GM12878 (cell line): ENCODE measurements at regions not wholly inside any gene's neighbourhood (a gene's known extent, or its start where the extent isn't known, plus 50 kb on each side); places are given as distances from the start of the nearest gene placed in this dataset.

Experiments used
- ATAC-seq: fragments of 200-7000 bp; cut with Tn5 transposase; 3 replicates; pipeline ENCODE4 v1.9.1; 2020; ENCODE audit warnings: mild to moderate bottlenecking, moderate library complexity
- BruUV-seq: library from RNA; stranded (reverse); fragments of 400-500 nt; replicated peaks from 2 replicates; lab custom pipeline; 2021; lab: Mats Ljungman, UMichigan
- CTCF ChIA-PET: fragments of 300-600 bp; sonication (Branson Sonifier 250); formaldehyde crosslinking; extraction: SDS; loops from one replicate; lab custom pipeline; 2021; ENCODE audit warnings: inconsistent platforms; lab: Yijun Ruan, JAX
- POLR2A ChIA-PET: fragments of 350-600 bp; formaldehyde crosslinking; extraction: SDS; loops from one replicate; lab custom pipeline; 2021; ENCODE audit warnings: inconsistent platforms; lab: Charles Lee
- RAD21 ChIA-PET: fragments of 300-600 bp; sonication (Branson Sonifier 250); formaldehyde crosslinking; loops from one replicate; lab custom pipeline; 2023; ENCODE audit warnings: antibody characterized with exemption; ENCODE audit not compliant: unreplicated experiment; lab: Charles Lee
- SMC1A ChIA-PET: fragments of 300-600 bp; sonication (Branson Sonifier 250); formaldehyde crosslinking; loops from one replicate; lab custom pipeline; 2023; ENCODE audit not compliant: unreplicated experiment, uncharacterized antibody; lab: Charles Lee
- DNase-seq: peaks from one replicate; pipeline ENCODE4 v3.0.0-alpha.2; 2011; ENCODE audit warnings: low read depth, low spot score
- FAIRE-seq: peaks from 3 replicates; lab custom pipeline; 2011; peaks lifted over from hg19 to GRCh38; lab: Jason Lieb, UNC
- H2AFZ ChIP-seq: 2 replicates; pipeline ENCODE4 v1.6.0; 2011; ENCODE audit warnings: low read depth, low read length, control low read depth; ENCODE audit not compliant: control insufficient read depth
- H3K27ac ChIP-seq: 2 replicates; pipeline ENCODE4 v1.5.1; 2011; ENCODE audit warnings: control low read depth; ENCODE audit not compliant: control insufficient read depth, insufficient read depth
- H3K27me3 ChIP-seq, 2 experiments: replicated peaks in 1 of 2; 2 replicates each; pipeline versions ENCODE4 v1.6.0 to v1.6.1; 2011; ENCODE audit warnings: low read length in 1 of 2; ENCODE audit not compliant: control insufficient read depth in 2 of 2, insufficient read depth in 2 of 2
- H3K36me3 ChIP-seq, 2 experiments: 2 replicates each; pipeline ENCODE4 v1.5.1; 2011; ENCODE audit warnings: low read length in 1 of 2; ENCODE audit not compliant: control insufficient read depth in 2 of 2, insufficient read depth in 2 of 2
- H3K4me1 ChIP-seq: 2 replicates; pipeline ENCODE4 v1.6.1; 2011; ENCODE audit warnings: mild to moderate bottlenecking, low read length, moderate library complexity, mixed read lengths; ENCODE audit not compliant: control insufficient read depth, insufficient read depth
- H3K4me2 ChIP-seq: 2 replicates; pipeline ENCODE4 v1.6.0; 2011; ENCODE audit warnings: control low read depth; ENCODE audit not compliant: control insufficient read depth, insufficient read depth
- H3K4me3 ChIP-seq: fragments of 200-600 bp; sonication (generic); 2 replicates; pipeline ENCODE4 v1.5.1; 2016
- H3K79me2 ChIP-seq: 2 replicates; pipeline ENCODE4 v1.6.0; 2011; ENCODE audit warnings: low read length; ENCODE audit not compliant: control insufficient read depth, insufficient read depth
- H3K9ac ChIP-seq: 2 replicates; pipeline ENCODE4 v1.8.0; 2011; ENCODE audit warnings: low read length, control low read depth, mixed read lengths; ENCODE audit not compliant: control insufficient read depth, insufficient read depth
- H3K9me3 ChIP-seq: replicated peaks from 3 replicates; pipeline ENCODE4 v1.5.1; 2011; ENCODE audit warnings: mild to moderate bottlenecking, low read length; ENCODE audit not compliant: control insufficient read depth, insufficient read depth
- H4K20me1 ChIP-seq: 2 replicates; pipeline ENCODE4 v1.6.0; 2011; ENCODE audit not compliant: control insufficient read depth, insufficient read depth
- CBX5 ChIP-seq: sonication (generic); IDR thresholded peaks from 2 replicates; pipeline ENCODE4 v1.6.1; 2016; ENCODE audit warnings: low read depth, moderate library complexity, mild to moderate bottlenecking, inconsistent platforms
- CHD1 ChIP-seq: IDR thresholded peaks from 2 replicates; pipeline ENCODE4 v1.6.1; 2012; ENCODE audit warnings: low read depth, low read length, improper control_type of control experiment
- ETV6 ChIP-seq, 2 experiments: fragments of 450-650 bp in 1 of 2; IDR thresholded peaks in 1 of 2; conservative IDR thresholded peaks in 1 of 2; 2 replicates each; pipeline ENCODE4 v1.6.1; 2014; ENCODE audit warnings: antibody characterized with exemption in 1 of 2, borderline replicate concordance in 1 of 2, low read depth in 1 of 2, mild to moderate bottlenecking in 1 of 2, moderate library complexity in 1 of 2
- FOXM1 ChIP-seq: IDR thresholded peaks from 2 replicates; pipeline ENCODE4 v1.6.1; 2012; ENCODE audit warnings: low read depth, mild to moderate bottlenecking, inconsistent platforms, low read length, moderate library complexity
- GABPA ChIP-seq: IDR thresholded peaks from 2 replicates; pipeline ENCODE4 v1.6.1; 2014; ENCODE audit warnings: antibody characterized with exemption, low read depth, mild to moderate bottlenecking, inconsistent platforms
- IRF4 ChIP-seq: IDR thresholded peaks from 2 replicates; pipeline ENCODE4 v1.6.1; 2011; ENCODE audit warnings: low read depth, low read length
- MEF2A ChIP-seq: IDR thresholded peaks from 2 replicates; pipeline ENCODE4 v1.6.1; 2011; ENCODE audit warnings: low read depth, mild to moderate bottlenecking, low read length, moderate library complexity; ENCODE audit not compliant: insufficient read depth
- NFIC ChIP-seq: IDR thresholded peaks from 2 replicates; pipeline ENCODE4 v1.6.1; 2012; ENCODE audit warnings: low read depth, mild to moderate bottlenecking, inconsistent platforms, low read length, moderate library complexity
- PML ChIP-seq: IDR thresholded peaks from 2 replicates; pipeline ENCODE4 v1.6.1; 2012; ENCODE audit warnings: low read length, inconsistent platforms
- RUNX3 ChIP-seq: IDR thresholded peaks from 2 replicates; pipeline ENCODE4 v1.6.1; 2012; ENCODE audit warnings: low read length, inconsistent platforms
- TCF12 ChIP-seq: IDR thresholded peaks from 2 replicates; pipeline ENCODE4 v1.6.1; 2011; ENCODE audit warnings: low read depth, mild to moderate bottlenecking, low read length
- YY1 ChIP-seq: IDR thresholded peaks from 2 replicates; pipeline ENCODE4 v1.6.1; 2011; ENCODE audit warnings: low read depth, mild to moderate bottlenecking, low read length
- ZNF687 ChIP-seq: fragments of 450-650 bp; IDR thresholded peaks from 2 replicates; pipeline ENCODE4 v1.6.1; 2017; ENCODE audit warnings: mild to moderate bottlenecking, moderate library complexity
- ZZZ3 ChIP-seq: IDR thresholded peaks from 2 replicates; pipeline ENCODE4 v1.6.1; 2011; ENCODE audit warnings: low read depth; ENCODE audit not compliant: control insufficient read depth, insufficient read length
- WGBS: methylation state at CpG from one replicate; pipeline ENCODE4 v1.1.6; 2016; ENCODE audit warnings: low lambda C conversion rate; ENCODE audit not compliant: insufficient replicate concordance, insufficient coverage; ENCODE audit errors: missing lambda C conversion rate; 5-methylcytosine and 5-hydroxymethylcytosine counted together
- in situ Hi-C: fragments of 300-500 bp; cut with MboI; formaldehyde crosslinking; loops from 9 replicates; pipeline ENCODE4 v1.14.3; 2018; ENCODE audit warnings: mixed read lengths
- intact Hi-C: fragments of 100-400 bp; cut with micrococcal nuclease; formaldehyde crosslinking; loops from one replicate; pipeline ENCODE4 v1.14.2; 2022; ENCODE audit not compliant: unreplicated experiment
- TF ChIP-seq, protein P1 (sequence below): fragments of 450-650 bp; IDR thresholded peaks from 2 replicates; pipeline ENCODE4 v1.6.1; 2014; ENCODE audit warnings: mild to moderate bottlenecking

- Histone ChIP-seq H2AFZ (peak overlapping the region; percentile 32; the same call in 1 of the 2 replicates), H3K9me3 (no peaks in the 10 kb centered on the region; the same call in 2 of the 3 replicates), H3K4me3 (no peak overlapping the region), H4K20me1 (no peaks in the 10 kb centered on the region), H3K79me2 (no peaks in the 10 kb centered on the region), H3K9ac (no peak overlapping the region), H3K27ac (peak overlapping the region; percentile 54), H3K36me3 (no peaks in the 10 kb centered on the region), H3K4me1 (peaks cover 18% of the 10 kb centered on the region), H3K4me2 (peak overlapping the region; percentile 63), H3K27me3 (no peaks in the 10 kb centered on the region)
- intact Hi-C loops (loop anchor here (1.0 to 5.0 kb wide), 2 partner anchors 26 to 39 kb away; no protein-coding TSS in a partner anchor), in situ Hi-C loops (no loop called here)
- DNase-seq (peak; percentile 90), FAIRE-seq (peak; percentile 86), ATAC-seq (peak; percentile 95)
- no TSS peak for BruUV-seq
- WGBS, result 8% methylated on average over 10 of the region's 10 CpGs
- ChIA-PET CTCF (interaction anchor here (0.7 to 3.6 kb wide), 15 partner anchors 12 to 296 kb away, joined by 3 to 20 read pairs (median 5); no protein-coding TSS in a partner anchor), SMC1A (interaction anchor here (0.8 to 4.9 kb wide), 24 partner anchors 10 to 664 kb away, joined by 3 to 65 read pairs (median 4); no protein-coding TSS in a partner anchor), POLR2A (interaction anchor here (1.0 to 3.7 kb wide), 5 partner anchors 22 to 44 kb away, joined by 3 to 21 read pairs (median 6); no protein-coding TSS in a partner anchor), RAD21 (interaction anchor here (0.8 to 4.5 kb wide), 18 partner anchors 9 to 535 kb away, joined by 3 to 48 read pairs (median 6); no protein-coding TSS in a partner anchor)
- 0 out of 2 replicates have a peak, but pooled peaks have one; percentile 31 for TF ChIP-seq YY1
- TF ChIP-seq RUNX3, result peak; percentile 99
- TF ChIP-seq GABPA, result 0 out of 2 replicates have a peak, but pooled peaks have one; percentile 34
- peak; percentile 90 for TF ChIP-seq TCF12
- TF ChIP-seq MEF2A, result no peak
- TF ChIP-seq PML, result peak; percentile 41; the same call in 1 of the 2 replicates
- TF ChIP-seq FOXM1, result peak; percentile 72; the same call in 1 of the 2 replicates
- peak in 1 of 2 experiments; percentile 60; a peak in 2 of 4 replicates for TF ChIP-seq ETV6 (conservative IDR thresholded peaks at IDR 0.05 in 1 of 2, IDR thresholded peaks at IDR 0.05 in 1 of 2; ENCODE audit: borderline replicate concordance in 1 of 2, low read depth in 1 of 2)
- no peak for TF ChIP-seq CHD1
- TF ChIP-seq ZNF687, result peak; percentile 67; the same call in 1 of the 2 replicates
- TF ChIP-seq IRF4, result peak; percentile 60; the same call in 1 of the 2 replicates
- peak; percentile 79 for TF ChIP-seq NFIC
- no peak for TF ChIP-seq ZZZ3
- peak; percentile 77; the same call in 1 of the 2 replicates for TF ChIP-seq CBX5
- TF ChIP-seq, protein P1, sequence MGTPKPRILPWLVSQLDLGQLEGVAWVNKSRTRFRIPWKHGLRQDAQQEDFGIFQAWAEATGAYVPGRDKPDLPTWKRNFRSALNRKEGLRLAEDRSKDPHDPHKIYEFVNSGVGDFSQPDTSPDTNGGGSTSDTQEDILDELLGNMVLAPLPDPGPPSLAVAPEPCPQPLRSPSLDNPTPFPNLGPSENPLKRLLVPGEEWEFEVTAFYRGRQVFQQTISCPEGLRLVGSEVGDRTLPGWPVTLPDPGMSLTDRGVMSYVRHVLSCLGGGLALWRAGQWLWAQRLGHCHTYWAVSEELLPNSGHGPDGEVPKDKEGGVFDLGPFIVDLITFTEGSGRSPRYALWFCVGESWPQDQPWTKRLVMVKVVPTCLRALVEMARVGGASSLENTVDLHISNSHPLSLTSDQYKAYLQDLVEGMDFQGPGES, result no peak
Observed at GRCh38 chrX:39196192-39197102, 395.2 kb downstream of the MID1IP1 start.
